ENCODE measurements at regions not wholly inside any gene's neighbourhood (a gene's known extent, or its start where the extent isn't known, plus 50 kb on each side); places are given as distances from the start of the nearest gene placed in this dataset.

- H3K36me3 ChIP-seq (ENCODE audit: control insufficient read depth, low read length) = no peaks in the 10 kb centered on the region
- H3K4me2 ChIP-seq (ENCODE audit: low read length) = no peak overlapping the region
- no peaks in the 10 kb centered on the region for H3K9me3 ChIP-seq (ENCODE audit: control insufficient read depth, insufficient read depth, low read length)
- no peaks in the 10 kb centered on the region for H3F3A ChIP-seq (ENCODE audit: control insufficient read depth, insufficient read depth)
- no peaks in the 10 kb centered on the region for H3K27me3 ChIP-seq (ENCODE audit: control insufficient read depth, low read length)
- no peak overlapping the region for H3K4me3 ChIP-seq (ENCODE audit: low read length)
- H4K20me1 ChIP-seq (ENCODE audit: control insufficient read depth, insufficient read depth, low read depth, low read length) = no peaks in the 10 kb centered on the region
- H3K79me2 ChIP-seq (ENCODE audit: control insufficient read depth, low read length) = no peaks in the 10 kb centered on the region
- TF ChIP-seq EZH2phosphoT487 (IDR thresholded peaks at IDR 0.05; ENCODE audit: borderline replicate concordance, low read length) (no peak), CTCF (IDR thresholded peaks at IDR 0.05; ENCODE audit: low read depth, low read length, poor library complexity, severe bottlenecking) (no peak)
- H3K4me1 ChIP-seq (ENCODE audit: control insufficient read depth, low read length) = no peaks in the 10 kb centered on the region
- no peaks in the 10 kb centered on the region for H3K9me2 ChIP-seq (replicated peaks; ENCODE audit: control insufficient read depth, low read length)
- no peak overlapping the region for H3K27ac ChIP-seq (ENCODE audit: low read depth, low read length)
Measured at GRCh38 chr3:144229330-144229729, 257.7 kb downstream of the DIPK2A start.

- no peak overlapping the region for H3K27ac ChIP-seq (ENCODE audit: low read depth, low read length)
- no peaks in the 10 kb centered on the region for H3K9me2 ChIP-seq (replicated peaks; ENCODE audit: control insufficient read depth, low read length)
- TF ChIP-seq CTCF (IDR thresholded peaks at IDR 0.05; ENCODE audit: low read depth, low read length, poor library complexity, severe bottlenecking) (no peak), EZH2phosphoT487 (IDR thresholded peaks at IDR 0.05; ENCODE audit: borderline replicate concordance, low read length) (no peak)
Measured at GRCh38 chr3:144229953-144230352, 258.3 kb downstream of the DIPK2A start.

GRCh38 chr3:144235489-144235888, 263.9 kb downstream of the DIPK2A start:
- Histone ChIP-seq H3K4me2 (ENCODE audit: low read length) (no peak overlapping the region), H4K20me1 (ENCODE audit: control insufficient read depth, insufficient read depth, low read depth, low read length) (no peaks in the 10 kb centered on the region), H3K4me3 (ENCODE audit: low read length) (no peak overlapping the region), H3K4me1 (ENCODE audit: control insufficient read depth, low read length) (no peaks in the 10 kb centered on the region), H3F3A (ENCODE audit: control insufficient read depth, insufficient read depth) (no peaks in the 10 kb centered on the region), H3K79me2 (ENCODE audit: control insufficient read depth, low read length) (no peaks in the 10 kb centered on the region), H3K27ac (ENCODE audit: low read depth, low read length) (no peak overlapping the region), H3K9me3 (ENCODE audit: control insufficient read depth, insufficient read depth, low read length) (no peaks in the 10 kb centered on the region), H3K27me3 (ENCODE audit: control insufficient read depth, low read length) (no peaks in the 10 kb centered on the region), H3K9me2 (replicated peaks; ENCODE audit: control insufficient read depth, low read length) (no peaks in the 10 kb centered on the region), H3K36me3 (ENCODE audit: control insufficient read depth, low read length) (no peaks in the 10 kb centered on the region)
- no peak for TF ChIP-seq CTCF (IDR thresholded peaks at IDR 0.05; ENCODE audit: low read depth, low read length, poor library complexity, severe bottlenecking)
- TF ChIP-seq EZH2phosphoT487 (IDR thresholded peaks at IDR 0.05; ENCODE audit: borderline replicate concordance, low read length) = no peak

More at GRCh38 chr3:144229953-144230352, 258.3 kb downstream of the DIPK2A start:
- H3K9me3 ChIP-seq (ENCODE audit: control insufficient read depth, insufficient read depth, low read length) = no peaks in the 10 kb centered on the region
- H3F3A ChIP-seq (ENCODE audit: control insufficient read depth, insufficient read depth) = no peaks in the 10 kb centered on the region
- H4K20me1 ChIP-seq (ENCODE audit: control insufficient read depth, insufficient read depth, low read depth, low read length) = no peaks in the 10 kb centered on the region
- no peaks in the 10 kb centered on the region for H3K4me1 ChIP-seq (ENCODE audit: control insufficient read depth, low read length)
- no peak overlapping the region for H3K4me2 ChIP-seq (ENCODE audit: low read length)
- H3K36me3 ChIP-seq (ENCODE audit: control insufficient read depth, low read length) = no peaks in the 10 kb centered on the region
- H3K4me3 ChIP-seq (ENCODE audit: low read length) = no peak overlapping the region
- H3K27me3 ChIP-seq (ENCODE audit: control insufficient read depth, low read length) = no peaks in the 10 kb centered on the region
- H3K79me2 ChIP-seq (ENCODE audit: control insufficient read depth, low read length) = no peaks in the 10 kb centered on the region

- no peaks in the 10 kb centered on the region for H3K4me1 ChIP-seq (ENCODE audit: control insufficient read depth, low read length)
Measured at GRCh38 chr3:144237351-144237750, 265.7 kb downstream of the DIPK2A start.

More at GRCh38 chr3:144237351-144237750, 265.7 kb downstream of the DIPK2A start:
- Histone ChIP-seq H3K27me3 (ENCODE audit: control insufficient read depth, low read length) (no peaks in the 10 kb centered on the region), H4K20me1 (ENCODE audit: control insufficient read depth, insufficient read depth, low read depth, low read length) (no peaks in the 10 kb centered on the region), H3K9me2 (replicated peaks; ENCODE audit: control insufficient read depth, low read length) (no peaks in the 10 kb centered on the region), H3K4me3 (ENCODE audit: low read length) (no peak overlapping the region), H3K9me3 (ENCODE audit: control insufficient read depth, insufficient read depth, low read length) (no peaks in the 10 kb centered on the region), H3K4me2 (ENCODE audit: low read length) (no peak overlapping the region), H3K79me2 (ENCODE audit: control insufficient read depth, low read length) (no peaks in the 10 kb centered on the region), H3K27ac (ENCODE audit: low read depth, low read length) (no peak overlapping the region), H3K36me3 (ENCODE audit: control insufficient read depth, low read length) (no peaks in the 10 kb centered on the region), H3F3A (ENCODE audit: control insufficient read depth, insufficient read depth) (no peaks in the 10 kb centered on the region)
- TF ChIP-seq EZH2phosphoT487 (IDR thresholded peaks at IDR 0.05; ENCODE audit: borderline replicate concordance, low read length) (no peak), CTCF (IDR thresholded peaks at IDR 0.05; ENCODE audit: low read depth, low read length, poor library complexity, severe bottlenecking) (no peak)

Data from DOHH2 (cell line).